Liver (tissue), 3 donors: ENCODE measurements at regions not wholly inside any gene's neighbourhood (a gene's known extent, or its start where the extent isn't known, plus 50 kb on each side); places are given as distances from the start of the nearest gene placed in this dataset.

Experiments used
- EGR1 ChIP-seq, 2 donors: IDR thresholded peaks; 2 replicates each; pipeline ENCODE4 v1.6.1; 2016 to 2018; ENCODE audit warnings: antibody characterized with exemption in 2 of 2, low read depth in 2 of 2
- FOXA1 ChIP-seq: IDR thresholded peaks from 2 replicates; pipeline ENCODE4 v1.6.1; 2016; ENCODE audit warnings: antibody characterized with exemption
- GABPA ChIP-seq, 2 donors: IDR thresholded peaks in 1 of 2; conservative IDR thresholded peaks in 1 of 2; 2 replicates each; pipeline ENCODE4 v1.6.1; 2016; ENCODE audit warnings: antibody characterized with exemption in 2 of 2, mild to moderate bottlenecking in 1 of 2, moderate library complexity in 1 of 2
- JUND ChIP-seq, 2 donors: IDR thresholded peaks; 2 replicates each; pipeline ENCODE4 v1.6.1; 2016; ENCODE audit warnings: antibody characterized with exemption in 2 of 2
- NR2F2 ChIP-seq: IDR thresholded peaks from 2 replicates; pipeline ENCODE4 v1.6.1; 2016; ENCODE audit warnings: antibody characterized with exemption
- RAD21 ChIP-seq, 2 donors: IDR thresholded peaks; 2 replicates each; pipeline ENCODE4 v1.6.1; 2016; ENCODE audit warnings: antibody characterized with exemption in 2 of 2, mild to moderate bottlenecking in 2 of 2
- REST ChIP-seq: IDR thresholded peaks from 2 replicates; pipeline ENCODE4 v1.6.1; 2016; ENCODE audit warnings: antibody characterized with exemption, mild to moderate bottlenecking
- SP1 ChIP-seq: IDR thresholded peaks from 2 replicates; pipeline ENCODE4 v1.6.1; 2018; ENCODE audit warnings: antibody characterized with exemption, mild to moderate bottlenecking
- TAF1 ChIP-seq: conservative IDR thresholded peaks from 2 replicates; pipeline ENCODE4 v1.6.1; 2016; ENCODE audit warnings: antibody characterized with exemption, mild to moderate bottlenecking
- YY1 ChIP-seq: IDR thresholded peaks from 2 replicates; pipeline ENCODE4 v1.6.1; 2016; ENCODE audit warnings: antibody characterized with exemption, mild to moderate bottlenecking
- ZBTB33 ChIP-seq: IDR thresholded peaks from 2 replicates; pipeline ENCODE4 v1.6.1; 2016; ENCODE audit warnings: antibody characterized with exemption
- TF ChIP-seq, protein P1 (sequence below): fragments of 150-350 bp; IDR thresholded peaks from 2 replicates; pipeline ENCODE4 v1.5.1; 2017; ENCODE audit warnings: improper control_type of control experiment, low read depth, low read length; ENCODE audit not compliant: missing input control
- TF ChIP-seq, protein P2 (sequence below): IDR thresholded peaks from 2 replicates; pipeline ENCODE4 v1.6.1; 2016; ENCODE audit warnings: antibody characterized with exemption
- TF ChIP-seq, protein P3 (sequence below): IDR thresholded peaks from 2 replicates; pipeline ENCODE4 v1.6.1; 2016; ENCODE audit warnings: antibody characterized with exemption
- donor health status: healthy.
- donor health status: healthy.

DNA sequence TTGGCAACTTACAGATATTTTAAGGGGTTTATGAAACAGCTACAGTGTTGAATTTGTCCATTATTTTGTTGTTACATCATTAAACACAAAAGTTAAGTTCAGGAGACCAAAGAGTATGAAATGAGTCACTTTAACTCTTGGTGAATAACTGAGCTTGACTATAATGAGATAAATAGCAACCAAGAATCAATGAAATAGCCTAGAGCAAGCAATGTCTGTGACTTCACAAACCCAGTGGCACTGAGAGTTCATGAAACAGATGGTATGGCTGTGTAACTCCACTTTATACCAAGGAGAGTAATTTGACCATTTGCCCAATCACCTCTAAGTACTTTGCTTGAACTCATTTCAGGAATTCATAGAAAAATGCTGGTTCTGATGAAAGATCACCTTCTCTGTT, 169.6 kb upstream of the GADL1 start:
- TF ChIP-seq YY1 (no peak), EGR1 (IDR thresholded peaks at IDR 0.05; ENCODE audit: low read depth in 2 of 2) (no peak), ZBTB33 (no peak), REST (no peak), TAF1 (no peak), RAD21 (IDR thresholded peaks at IDR 0.05) (no peak), SP1 (no peak), GABPA (IDR thresholded peaks at IDR 0.05 in 1 of 2, conservative IDR thresholded peaks at IDR 0.05 in 1 of 2) (no peak), JUND (IDR thresholded peaks at IDR 0.05) (no peak), NR2F2 (no peak), FOXA1 (no peak)
- TF ChIP-seq, protein P1, sequence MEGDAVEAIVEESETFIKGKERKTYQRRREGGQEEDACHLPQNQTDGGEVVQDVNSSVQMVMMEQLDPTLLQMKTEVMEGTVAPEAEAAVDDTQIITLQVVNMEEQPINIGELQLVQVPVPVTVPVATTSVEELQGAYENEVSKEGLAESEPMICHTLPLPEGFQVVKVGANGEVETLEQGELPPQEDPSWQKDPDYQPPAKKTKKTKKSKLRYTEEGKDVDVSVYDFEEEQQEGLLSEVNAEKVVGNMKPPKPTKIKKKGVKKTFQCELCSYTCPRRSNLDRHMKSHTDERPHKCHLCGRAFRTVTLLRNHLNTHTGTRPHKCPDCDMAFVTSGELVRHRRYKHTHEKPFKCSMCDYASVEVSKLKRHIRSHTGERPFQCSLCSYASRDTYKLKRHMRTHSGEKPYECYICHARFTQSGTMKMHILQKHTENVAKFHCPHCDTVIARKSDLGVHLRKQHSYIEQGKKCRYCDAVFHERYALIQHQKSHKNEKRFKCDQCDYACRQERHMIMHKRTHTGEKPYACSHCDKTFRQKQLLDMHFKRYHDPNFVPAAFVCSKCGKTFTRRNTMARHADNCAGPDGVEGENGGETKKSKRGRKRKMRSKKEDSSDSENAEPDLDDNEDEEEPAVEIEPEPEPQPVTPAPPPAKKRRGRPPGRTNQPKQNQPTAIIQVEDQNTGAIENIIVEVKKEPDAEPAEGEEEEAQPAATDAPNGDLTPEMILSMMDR: no peak
- TF ChIP-seq, protein P2, sequence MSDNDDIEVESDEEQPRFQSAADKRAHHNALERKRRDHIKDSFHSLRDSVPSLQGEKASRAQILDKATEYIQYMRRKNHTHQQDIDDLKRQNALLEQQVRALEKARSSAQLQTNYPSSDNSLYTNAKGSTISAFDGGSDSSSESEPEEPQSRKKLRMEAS: no peak
- TF ChIP-seq, protein P3, sequence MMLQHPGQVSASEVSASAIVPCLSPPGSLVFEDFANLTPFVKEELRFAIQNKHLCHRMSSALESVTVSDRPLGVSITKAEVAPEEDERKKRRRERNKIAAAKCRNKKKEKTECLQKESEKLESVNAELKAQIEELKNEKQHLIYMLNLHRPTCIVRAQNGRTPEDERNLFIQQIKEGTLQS: no peak
